ENCODE measurements at regions not wholly inside any gene's neighbourhood (a gene's known extent, or its start where the extent isn't known, plus 50 kb on each side); places are given as distances from the start of the nearest gene placed in this dataset.

DNA sequence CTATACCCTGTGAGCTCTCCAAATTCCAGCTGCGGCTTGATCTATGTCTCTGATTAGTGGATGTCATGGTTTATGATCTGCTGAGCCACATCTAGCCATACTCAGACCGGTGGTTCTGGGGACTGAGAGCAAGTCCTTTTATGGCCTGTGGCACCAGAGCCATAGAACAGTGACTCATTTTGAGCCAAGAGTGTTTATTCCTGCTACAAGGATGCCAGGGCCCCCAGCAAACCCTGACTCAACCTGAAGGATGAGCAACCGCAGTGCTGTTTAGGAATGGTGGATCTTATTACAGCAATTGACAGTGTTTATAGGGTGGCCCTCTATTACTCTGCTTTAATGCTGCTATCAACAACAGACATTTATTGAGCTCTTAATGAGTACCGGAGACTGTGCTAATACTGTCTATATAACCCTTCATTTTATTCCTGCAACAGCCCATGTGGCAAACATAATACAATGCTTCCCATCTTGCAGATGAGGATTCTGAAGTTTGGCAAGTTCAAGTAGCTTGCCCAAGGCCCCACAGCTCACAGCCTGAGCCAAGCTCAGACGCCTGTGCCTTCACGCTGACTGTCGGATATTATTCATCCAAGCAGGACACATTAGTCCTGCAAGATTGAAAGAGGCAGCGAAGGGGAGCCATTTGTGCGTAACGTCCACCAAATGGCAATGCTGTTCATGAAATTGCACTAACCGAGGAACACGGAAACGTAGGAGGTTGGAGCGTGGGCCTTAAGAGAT lies 273.6 kb upstream of the PWP1 start:
- DNase-seq, result no peak

DNA sequence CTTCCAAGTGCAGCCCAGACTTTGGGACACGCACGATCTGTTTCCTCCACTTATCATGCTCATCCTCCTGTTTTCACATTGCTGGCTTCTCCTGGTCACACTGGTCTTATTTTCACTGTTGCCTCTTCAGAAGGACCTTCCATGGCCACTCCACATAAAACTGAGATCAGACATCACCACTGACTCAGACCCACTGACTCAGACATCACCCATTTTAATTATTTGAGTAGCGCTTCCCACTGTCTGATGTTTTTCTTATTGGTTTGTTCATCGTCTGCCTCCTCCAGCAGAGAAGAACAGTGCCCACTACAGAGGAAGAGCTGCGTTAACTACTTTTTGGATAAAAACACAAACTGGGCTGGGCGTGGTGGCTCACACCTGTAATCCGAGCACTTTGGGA lies 270.5 kb upstream of the PWP1 start:
- DNase-seq, result no peak

DNA sequence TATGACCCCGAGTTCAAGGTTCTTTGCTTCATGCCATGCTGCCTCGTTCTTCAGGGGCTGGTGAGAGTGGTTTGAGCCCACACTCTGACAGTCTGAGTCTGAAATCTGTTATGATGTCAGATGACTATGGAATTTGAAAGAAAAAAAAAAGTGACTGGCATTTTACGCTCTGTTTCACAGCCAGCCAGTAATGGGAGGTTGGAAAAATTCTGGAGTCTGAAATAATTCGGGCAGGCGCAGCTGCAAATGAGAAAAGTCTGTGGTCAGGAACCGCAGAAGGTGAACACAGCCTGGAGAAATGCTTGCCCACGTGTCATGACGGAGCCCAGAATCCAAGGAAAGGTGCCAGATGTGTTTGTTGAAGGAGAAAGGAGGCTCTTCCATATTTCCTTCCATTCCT lies 269.8 kb upstream of the PWP1 start:
- no peak for DNase-seq

DNA sequence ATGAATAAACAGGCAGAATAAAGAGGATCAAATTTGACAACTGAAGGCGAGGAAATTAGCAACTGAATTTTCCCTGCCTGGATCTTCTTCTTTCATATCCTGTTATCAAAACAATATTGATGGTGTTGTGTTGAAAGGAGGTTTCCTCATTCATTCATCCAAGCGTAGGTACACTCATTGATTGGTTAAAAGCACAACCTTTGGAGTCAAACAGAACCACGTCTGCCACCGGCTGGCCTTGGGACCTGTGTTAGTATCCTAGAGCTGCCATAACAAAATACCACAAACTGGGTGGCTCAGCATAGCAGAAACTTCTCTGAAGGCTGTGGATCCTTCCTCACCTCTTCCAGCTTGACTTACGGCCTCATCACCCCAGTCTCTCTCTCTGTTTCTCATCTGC lies 268.6 kb upstream of the PWP1 start:
- no peak for DNase-seq

DNA sequence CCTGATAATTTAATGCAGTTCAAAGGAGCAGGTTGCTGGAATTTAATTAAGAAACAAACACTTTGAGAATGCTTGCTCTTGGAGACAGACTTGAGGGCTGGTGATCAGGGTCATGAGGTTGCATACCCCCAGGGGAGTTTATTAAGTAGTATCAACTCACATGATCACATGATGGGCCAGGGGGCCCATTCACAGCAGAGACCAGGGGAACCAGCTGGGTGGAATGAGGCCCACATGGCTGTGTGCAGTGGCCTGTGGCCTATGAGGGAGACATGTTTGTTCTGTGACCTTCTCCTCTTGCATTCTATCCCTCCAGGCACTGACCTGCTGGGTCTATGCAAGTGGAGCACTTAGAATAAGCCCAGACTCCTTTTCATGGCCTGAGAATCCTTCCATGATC lies 266.6 kb upstream of the PWP1 start:
- DNase-seq, result no peak

DNA sequence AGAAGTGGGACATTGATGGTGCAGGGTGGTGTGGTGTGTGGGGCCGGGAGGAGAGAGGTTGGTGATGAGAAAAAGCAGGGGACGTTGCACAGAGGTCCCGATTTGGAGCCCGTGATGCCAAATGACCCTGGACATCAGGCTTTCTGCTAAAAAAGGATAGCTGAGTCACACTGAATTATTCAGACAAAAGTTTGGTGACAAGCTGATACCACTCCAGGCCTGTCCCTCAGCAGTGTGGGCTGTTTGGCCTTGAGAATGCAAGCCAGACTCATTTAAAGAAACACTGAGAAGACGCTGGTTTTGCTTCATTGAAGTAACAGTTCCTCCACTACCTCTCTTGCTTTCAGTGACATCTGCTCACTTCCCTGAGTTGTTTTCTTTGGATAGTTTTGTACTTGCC lies 262.1 kb upstream of the PWP1 start:
- DNase-seq, result no peak

DNA sequence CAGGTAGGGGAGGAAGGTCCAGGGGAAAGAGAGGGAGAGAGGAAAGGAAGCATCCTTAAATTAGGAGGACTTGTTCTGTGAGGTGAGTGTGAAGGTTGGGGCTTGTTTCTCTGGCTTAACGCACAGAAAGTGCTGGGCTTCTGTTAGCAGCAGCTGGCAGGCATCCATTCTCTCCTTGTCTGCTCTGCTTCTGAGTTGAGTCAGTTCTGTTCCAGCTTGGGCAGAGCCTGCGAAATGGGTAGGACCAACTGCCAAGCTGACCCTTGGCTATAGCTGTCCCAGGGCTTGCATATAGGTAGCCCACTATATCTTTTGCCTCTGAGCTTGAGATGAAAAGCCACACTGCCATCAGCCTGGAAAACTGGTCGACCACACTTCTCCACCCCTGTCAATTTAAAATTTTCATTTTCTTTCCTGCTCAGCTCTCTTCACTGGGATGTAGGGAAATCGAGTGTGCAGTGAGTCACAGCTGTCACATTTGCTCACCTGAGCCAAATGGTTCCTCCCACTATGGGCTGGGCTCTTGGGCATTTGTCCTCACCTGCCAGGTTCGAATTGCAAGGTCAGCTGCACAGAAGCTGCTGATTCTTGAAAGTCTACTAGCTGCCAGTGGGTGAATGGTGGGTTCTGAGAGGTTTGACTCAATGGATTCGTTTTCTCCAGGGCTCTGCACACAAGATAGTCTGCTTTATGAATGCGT lies 256.4 kb upstream of the PWP1 start:
- no peak for DNase-seq

DNA sequence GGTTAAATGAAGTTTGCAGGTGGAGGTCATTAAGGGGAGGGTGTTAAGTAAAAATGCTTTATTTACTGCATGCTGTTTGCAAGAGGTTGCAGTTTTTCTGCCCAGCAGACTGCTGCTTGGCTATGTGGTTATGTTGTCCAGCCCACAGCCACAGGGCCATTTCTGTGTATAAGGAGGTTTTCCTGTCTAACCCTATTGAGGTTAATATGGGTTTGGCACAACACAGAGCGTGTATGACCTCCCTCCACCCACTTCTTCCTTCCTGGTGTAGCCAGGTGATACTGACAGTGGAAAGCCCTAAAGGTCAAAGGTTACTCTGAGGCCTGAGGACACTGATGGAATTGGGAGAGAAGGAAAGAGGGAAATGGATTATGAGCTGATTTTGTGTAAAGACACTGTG lies 253.7 kb upstream of the PWP1 start:
- no peak for DNase-seq

DNA sequence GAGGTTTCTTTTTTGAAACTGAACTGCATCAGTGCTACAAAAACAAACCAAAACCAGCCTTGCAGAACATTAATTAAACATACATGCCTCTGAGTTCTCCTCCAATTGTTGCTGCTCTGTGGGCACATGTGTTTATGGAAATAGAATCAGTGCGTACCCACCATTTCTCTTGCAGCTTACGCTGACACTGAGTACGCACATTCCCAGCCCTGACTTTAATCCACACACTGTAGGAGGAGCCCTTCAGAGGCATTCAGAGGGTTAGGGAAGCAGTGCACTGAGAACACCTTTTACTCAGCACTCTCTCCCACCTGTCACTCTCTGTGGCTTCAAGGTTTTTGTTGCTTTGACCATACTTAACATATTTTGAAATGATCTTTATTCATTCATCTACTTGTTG lies 250.5 kb upstream of the PWP1 start:
- no peak for DNase-seq

DNA sequence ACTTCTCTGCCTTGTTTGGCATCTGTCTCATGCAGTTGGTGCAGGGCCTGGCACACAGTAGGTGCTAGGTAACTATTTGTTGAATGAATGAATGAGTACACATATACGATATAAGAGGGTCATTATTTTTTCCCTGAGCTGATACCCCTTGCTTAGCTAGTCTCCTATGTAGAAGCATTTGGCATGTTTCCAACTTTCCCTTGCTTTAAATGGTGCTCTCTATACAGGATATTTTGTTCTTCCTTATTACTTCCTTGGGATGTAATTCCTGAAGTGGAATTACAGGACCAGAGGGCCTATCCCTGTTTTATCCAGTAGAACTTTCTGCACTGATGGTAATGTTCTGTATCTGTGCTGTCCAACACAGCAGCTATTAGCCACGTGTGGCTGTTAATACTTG lies 250.1 kb upstream of the PWP1 start:
- DNase-seq, result no peak

DNA sequence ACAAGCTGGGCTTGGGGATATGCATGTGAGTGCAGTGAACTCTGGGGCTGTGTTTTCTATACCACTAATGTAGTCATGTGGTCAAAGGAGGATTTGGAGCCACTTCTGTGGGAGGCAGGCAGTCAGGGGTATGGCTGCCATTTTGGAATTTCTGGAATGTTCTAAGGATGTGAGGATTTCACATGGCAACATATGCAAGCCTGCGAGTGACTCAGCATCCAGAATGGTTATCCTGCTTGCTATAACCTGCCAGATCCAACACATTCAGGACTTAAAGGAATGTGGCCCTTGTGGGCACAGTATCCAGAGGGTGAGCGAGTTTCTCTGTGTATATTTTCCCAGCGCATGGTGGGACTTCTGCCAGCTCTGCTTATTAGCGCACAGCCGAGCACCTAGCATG lies 249.2 kb upstream of the PWP1 start:
- DNase-seq, result no peak

DNA sequence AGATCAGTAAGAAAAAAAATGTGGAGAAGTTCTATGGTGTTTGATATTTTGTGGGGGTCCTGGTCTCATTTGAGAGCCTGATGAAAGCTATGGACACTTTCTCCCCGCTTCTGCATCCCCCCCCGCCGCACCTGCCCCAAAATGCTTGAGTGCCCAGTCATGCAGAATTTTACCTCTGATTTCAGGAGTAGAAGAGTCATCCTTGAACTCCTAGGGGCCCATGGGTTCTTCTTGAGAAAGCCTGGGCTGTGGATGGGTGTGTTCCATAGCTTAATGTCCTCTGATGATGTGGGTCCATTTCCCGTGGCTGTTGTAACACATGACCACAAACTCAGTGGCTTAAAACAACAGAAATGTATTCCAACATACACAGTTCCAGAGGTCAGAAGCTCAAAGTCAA lies 248.8 kb upstream of the PWP1 start:
- DNase-seq, result no peak

DNA sequence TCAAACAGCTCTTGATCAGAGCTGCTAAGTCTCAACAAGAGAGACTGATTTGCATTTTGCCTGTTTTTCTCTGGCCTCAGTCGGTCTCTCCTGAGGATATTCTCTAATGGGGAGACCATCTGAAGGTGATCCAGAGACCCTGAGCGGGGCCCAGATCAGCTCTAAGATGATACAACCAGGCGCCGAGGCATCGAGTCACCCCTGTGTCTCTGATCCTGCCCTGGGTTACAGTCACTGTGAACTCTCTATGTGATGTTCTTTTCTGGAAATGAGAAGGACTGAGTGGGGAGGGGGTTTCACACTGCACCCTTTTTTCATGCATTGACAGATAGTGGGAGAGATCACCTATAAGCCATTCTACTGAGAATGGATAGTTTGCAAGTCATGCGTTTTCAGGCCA lies 247.6 kb upstream of the PWP1 start:
- DNase-seq, result no peak

DNA sequence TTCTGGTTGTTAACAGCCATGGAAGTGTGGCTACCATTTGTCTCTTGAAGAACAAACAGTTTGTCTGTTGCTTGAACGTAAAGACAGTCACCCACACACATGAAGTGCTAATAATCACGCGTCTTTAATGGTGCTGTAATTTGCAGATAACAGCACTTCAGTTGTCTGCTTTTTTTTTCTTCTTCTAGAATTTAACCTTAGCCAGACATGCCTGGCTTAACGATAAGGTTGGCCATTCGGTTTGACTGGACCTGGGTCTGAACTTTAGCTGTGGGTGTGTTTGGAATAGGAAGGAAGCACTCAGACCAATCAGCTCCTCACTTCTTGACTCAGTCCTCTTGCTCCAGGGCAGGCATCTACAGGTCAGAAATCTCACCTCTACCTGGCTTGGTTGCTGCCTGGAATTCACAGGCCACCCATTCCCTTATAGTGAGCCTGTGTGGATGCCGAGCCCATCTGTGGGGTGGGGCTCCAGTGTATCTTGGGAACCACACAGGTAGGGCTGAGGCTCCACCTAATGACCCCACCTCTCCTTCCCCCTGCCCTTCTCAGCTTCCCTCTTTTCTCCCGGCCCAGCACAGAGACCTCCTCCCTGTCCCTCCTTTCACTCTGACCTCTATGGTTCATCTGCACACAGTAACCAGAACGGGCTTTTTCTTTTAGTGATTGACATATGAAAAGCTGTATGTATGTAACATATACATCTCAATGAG lies 246.4 kb upstream of the PWP1 start:
- no peak for DNase-seq

DNA sequence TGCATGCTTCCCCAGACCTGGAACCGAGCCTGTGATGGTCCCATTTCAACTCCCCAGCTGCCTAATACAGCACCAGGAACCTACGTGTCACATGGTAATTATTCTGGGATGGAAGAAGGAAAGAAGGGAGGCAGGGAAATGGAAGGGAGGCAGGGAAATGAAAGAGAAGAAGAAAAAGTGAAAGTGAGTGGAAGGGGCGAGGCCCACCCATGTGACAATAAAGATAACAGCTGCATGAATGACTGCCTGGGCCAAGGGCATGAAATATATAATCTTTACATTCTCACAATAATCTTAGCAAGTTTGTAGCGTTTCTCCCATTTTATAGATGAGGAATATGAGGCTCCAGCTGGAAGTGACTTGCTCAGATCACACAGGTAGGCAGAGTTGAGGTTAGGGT lies 245.0 kb upstream of the PWP1 start:
- no peak for DNase-seq

DNA sequence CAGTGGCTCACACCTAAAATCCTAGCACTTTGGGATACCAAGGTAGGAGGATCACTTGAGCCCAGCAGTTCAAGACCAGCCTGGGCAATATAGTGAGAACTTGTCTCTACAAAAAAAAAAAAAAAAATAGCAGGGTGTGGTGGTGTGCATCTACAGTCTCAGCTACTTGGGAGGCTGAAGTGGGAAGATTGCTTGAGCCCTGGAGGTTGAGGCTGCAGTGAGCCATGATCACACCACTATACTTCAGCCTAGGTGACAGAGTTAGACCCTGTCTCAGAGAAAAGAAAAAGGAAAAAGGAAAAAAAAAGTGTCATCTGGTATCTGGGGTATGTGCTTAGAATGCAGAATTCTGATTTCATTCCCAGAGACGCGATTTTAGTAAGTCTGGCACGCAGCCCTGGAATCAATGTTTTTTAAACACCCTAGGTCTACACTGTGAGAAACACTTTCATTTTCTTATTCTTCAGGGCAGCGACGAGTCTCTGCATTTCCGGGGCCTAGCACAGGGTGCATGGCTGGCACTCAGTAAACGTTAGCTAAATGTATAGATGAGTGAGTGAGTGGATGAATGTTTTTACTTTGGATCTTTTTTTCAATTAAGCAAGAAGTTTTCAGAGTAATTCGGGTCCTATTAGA lies 243.8 kb upstream of the PWP1 start:
- no peak for DNase-seq

DNA sequence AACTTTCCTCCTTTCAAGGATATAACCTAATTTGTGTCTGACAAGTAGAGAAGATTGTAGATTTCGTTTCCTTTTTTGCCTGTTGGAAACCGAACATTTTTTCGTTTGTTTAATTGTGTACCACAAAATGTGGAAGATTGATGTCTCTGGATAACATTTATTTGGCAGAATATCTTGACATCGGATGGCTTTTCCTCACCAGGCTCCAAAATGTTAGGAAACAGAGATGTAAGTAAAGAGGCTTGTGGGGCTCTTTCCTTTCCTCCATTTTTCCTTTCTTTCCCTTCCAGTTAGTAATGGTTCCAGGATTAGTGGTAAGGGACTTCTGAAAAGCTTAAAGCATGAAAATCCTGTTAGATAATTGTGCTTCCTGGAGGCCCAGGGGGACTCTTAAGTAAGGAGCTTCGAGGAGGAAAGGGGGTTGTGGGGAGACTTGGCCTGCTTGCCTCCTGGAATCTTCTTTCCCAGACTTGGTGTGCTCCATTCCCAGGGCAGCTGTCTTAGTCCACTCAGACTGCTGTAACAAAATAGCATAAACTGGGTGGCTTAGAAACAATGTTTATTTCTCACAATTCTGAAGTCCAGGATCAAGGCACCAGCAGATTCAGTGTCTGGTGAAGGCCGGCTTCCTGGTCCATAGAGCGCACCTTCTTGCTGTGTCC lies 243.1 kb upstream of the PWP1 start:
- no peak for DNase-seq

DNA sequence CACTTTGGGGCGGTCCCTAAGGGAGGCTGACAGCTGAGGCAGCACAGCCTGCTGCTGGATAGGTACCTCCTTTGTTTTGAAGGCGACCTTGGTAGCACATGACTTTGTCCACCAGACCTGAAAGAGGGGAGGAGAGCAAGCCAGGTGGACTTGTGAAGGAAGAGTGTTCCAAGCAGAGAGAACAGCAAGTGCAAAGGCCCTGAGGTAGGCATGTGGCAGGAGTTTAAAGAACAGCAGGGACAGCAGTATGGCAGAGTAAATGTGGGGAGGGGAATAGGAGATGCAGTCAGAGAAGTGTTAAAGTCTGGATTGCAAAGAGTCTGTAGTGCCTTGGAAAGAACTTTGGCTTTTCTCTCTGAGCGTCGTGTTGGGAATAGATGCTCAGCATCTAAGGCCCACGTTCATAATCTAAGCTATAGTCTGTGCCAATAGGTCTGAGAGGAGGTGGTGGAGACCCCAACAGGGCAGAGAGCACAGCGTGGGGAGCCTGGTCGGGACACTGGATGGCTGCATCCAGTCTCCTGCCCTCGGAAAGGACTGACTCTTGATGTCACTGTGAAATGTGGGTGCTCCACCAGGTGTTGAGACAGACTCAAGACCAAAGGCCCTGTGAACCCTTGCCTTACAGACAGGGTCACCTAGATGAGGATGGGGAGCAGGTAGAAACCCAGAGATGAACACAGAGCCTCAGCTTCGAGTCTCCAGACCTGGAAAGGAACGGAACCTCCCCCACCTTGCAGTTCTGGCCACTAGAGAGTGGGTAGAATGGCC lies 242.1 kb upstream of the PWP1 start:
- no peak for DNase-seq

DNA sequence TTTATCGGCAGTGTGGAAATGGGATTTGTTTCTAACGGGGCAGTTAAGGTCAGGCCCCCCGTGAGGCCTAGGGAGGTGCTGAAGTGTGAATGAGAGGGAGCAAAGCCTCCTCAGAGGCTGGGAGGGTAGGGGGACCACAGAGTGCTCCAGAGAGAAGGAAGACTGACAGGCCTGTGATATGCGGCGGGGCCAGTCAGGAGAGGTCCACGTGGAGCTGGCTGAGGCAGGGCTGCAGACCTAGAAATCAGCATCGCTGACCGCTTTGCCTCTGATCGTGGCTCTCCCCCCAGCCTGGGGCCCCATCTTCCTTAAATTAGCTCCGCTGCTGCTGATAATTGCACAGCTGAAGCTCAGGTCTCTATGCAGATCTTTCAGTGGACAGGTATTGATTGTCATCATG lies 240.8 kb upstream of the PWP1 start:
- DNase-seq, result no peak

DNA sequence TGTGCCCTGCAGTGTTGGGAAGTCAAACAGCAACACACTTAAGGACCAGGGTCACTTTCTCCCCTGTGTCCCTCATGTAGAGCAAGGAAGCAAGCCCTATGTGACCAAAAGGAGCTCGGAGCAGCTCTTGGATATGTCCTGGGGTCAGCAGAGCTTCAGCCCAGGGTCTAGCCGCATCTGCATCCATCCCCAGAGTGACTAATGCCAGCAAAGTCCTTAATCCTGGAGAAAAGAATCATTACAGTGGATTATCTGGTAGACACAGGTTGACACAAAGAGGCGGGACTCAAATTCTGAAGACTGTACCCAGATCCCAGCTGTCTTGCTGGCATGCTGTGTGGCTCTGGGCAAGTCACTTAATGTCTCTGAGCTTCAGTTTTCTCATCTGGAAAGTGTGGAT lies 239.1 kb upstream of the PWP1 start:
- no peak for DNase-seq

DNA sequence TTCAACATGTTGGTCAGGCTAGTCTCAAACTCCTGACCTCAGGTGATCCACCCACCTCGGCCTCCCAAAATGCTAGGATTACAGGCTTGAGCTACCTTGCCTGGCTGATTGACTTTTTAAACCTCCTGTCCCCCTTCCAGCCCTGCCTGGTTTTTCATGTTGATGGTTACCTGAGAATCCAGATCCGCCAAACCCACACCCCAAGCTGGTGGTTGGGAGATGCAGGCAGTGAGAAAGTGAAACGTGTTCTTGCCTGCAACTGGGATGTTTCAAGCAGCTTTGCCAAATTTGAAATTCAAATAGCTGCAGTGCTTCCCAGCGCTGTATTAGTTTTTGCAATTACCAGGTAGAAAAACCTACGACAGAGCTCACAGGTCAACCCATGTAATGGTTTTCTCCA lies 238.3 kb upstream of the PWP1 start:
- DNase-seq, result no peak

DNA sequence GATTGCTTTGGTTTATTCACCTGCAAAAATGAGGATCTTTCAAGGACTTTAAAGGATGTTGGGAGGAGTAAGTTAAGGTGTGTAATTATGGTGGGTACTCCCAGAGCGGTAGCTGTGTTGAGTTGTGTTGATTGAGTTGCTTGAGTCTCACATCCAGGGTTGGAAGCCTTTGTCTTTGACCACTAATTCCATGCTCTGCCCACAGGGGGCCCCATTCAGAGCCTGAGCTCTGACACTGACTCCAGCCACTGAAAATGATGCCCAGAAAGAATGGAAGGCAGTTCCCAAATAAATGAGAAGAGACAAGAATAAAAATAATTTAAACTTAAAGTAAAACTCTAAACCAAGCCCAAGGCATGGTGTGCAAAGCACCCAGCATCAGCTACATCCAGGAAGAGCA lies 237.4 kb upstream of the PWP1 start:
- no peak for DNase-seq

All from T-helper 1 cell (primary cell).